ENCODE measurements at regions not wholly inside any gene's neighbourhood (a gene's known extent, or its start where the extent isn't known, plus 50 kb on each side); places are given as distances from the start of the nearest gene placed in this dataset.

DNA sequence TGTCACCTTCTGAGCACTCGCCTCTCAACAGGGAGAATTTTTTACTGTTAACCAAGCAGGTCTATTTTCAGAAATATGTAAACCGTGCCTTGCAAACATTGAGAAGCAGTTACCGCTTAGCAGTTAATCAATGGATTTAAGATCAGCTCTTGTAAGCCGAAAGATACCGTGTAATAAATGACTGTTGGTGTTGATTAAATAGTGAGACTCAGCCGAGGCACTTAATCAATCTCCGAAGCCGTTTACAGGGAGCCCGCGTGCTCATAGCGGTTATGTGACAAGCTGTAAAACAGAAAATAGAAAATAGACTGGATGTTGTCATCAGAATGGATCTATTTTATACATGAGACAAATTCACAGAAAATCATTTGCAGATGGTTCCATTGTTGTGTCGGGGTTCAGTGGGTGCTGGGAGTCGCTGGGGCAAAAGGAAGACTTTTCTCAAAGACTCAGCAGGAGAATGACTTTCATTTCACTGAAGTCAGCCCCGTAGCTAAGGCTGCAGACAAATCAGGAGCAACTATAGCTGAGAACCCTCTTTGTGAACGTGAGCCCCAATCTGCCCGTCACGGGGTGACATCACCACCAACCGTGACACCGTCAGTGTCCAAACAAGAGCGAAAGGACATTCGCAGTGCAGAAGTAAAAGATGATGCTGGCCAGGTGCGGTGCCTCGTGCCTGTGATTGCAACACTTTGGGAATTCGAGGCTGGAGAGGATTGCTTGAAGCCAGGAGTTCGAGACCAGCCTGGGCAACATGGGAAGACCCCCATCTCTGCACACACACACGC lies 275.3 kb downstream of the CRLF2 start:
- no peak for ATAC-seq (ENCODE audit: low read depth)
- Mint-ChIP-seq H3K27ac (no peak overlapping the region), H3K4me1 (no peaks in the 10 kb centered on the region), H3K9me3 (no peaks in the 10 kb centered on the region), H3K27me3 (peaks cover 3% of the 10 kb centered on the region), H3K36me3 (ENCODE audit: low read depth) (no peaks in the 10 kb centered on the region), H3K4me3 (no peak overlapping the region)
- ChIA-PET POLR2A (no interaction called here), CTCF (no interaction called here)
- DNase-seq = no peak
- intact Hi-C loops (cut with micrococcal nuclease) = no loop called here
- TF ChIP-seq, protein P1, sequence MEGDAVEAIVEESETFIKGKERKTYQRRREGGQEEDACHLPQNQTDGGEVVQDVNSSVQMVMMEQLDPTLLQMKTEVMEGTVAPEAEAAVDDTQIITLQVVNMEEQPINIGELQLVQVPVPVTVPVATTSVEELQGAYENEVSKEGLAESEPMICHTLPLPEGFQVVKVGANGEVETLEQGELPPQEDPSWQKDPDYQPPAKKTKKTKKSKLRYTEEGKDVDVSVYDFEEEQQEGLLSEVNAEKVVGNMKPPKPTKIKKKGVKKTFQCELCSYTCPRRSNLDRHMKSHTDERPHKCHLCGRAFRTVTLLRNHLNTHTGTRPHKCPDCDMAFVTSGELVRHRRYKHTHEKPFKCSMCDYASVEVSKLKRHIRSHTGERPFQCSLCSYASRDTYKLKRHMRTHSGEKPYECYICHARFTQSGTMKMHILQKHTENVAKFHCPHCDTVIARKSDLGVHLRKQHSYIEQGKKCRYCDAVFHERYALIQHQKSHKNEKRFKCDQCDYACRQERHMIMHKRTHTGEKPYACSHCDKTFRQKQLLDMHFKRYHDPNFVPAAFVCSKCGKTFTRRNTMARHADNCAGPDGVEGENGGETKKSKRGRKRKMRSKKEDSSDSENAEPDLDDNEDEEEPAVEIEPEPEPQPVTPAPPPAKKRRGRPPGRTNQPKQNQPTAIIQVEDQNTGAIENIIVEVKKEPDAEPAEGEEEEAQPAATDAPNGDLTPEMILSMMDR (IDR thresholded peaks at IDR 0.05) = no peak

DNA sequence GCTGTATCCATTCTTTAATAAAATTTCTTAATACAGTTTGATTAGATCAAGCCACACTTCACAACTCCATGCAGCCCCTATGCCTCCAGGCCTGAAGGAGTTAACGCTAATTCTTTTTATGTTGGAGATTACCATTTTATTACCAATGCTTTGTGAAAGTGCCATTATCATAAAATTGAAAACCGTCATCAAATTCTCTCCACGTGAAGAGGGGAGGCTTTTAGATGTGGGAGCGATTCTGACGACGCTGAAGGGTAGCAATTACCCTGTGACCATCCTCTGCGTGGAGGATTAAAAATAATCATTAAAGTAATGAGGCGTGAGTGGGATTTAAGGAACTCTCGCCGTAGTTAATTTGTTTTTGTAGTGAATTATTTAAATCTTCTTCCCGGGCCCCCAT lies 278.8 kb downstream of the CRLF2 start:
- H3K9me3 Mint-ChIP-seq = peaks cover 6% of the 10 kb centered on the region
- TF ChIP-seq, protein P1 (IDR thresholded peaks at IDR 0.05) = no peak
- no peaks in the 10 kb centered on the region for H3K36me3 Mint-ChIP-seq (ENCODE audit: low read depth)
- no peak overlapping the region for H3K27ac Mint-ChIP-seq
- intact Hi-C loops (cut with micrococcal nuclease) = no loop called here
- no peaks in the 10 kb centered on the region for H3K4me1 Mint-ChIP-seq
- DNase-seq (no peak), ATAC-seq (ENCODE audit: low read depth) (no peak)
- POLR2A ChIA-PET = no interaction called here
- CTCF ChIA-PET = no interaction called here
- H3K4me3 Mint-ChIP-seq = no peak overlapping the region
- no peaks in the 10 kb centered on the region for H3K27me3 Mint-ChIP-seq

DNA sequence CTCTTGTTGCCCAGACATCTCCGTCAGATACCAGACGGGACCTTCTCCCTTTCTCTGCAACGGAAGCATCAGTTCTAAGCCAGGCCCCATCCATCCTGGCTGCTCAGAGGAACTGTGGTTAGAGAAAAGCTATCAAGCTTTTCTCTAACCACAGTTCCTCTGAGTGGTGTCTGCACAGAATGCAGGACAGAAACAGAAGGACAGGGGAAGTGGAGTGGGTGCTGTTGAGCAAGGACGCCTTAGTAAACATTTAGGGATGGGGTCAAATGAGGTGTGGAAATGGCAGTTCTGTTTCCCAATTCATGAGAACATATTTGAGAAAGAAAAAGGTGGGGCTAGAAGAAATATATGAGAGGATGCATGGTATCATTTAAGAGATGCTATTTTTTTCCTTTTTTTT lies 283.8 kb downstream of the CRLF2 start:
- POLR2A ChIA-PET = no interaction called here
- peaks cover 6% of the 10 kb centered on the region for H3K9me3 Mint-ChIP-seq
- ATAC-seq (ENCODE audit: low read depth) = no peak

DNA sequence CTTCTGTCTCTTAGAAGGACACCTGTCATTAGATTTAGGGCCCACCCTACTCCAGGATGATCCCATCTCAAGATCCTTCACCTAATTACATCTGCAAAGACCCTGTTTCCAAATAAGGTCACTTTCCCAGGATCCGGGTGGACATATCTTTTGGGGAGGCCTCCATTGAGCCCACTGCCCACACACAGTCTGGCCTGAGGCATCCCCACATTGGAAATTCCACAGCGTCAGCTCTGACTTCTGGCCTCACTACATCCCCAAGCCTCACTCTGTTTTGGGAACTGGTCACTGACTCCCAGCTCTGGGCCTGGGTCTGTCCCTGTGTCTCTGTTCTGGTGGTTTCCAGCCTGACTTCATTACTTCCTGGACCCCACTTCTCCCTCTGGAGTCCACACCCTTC lies 285.5 kb downstream of the CRLF2 start:
- Mint-ChIP-seq H3K27ac (no peak overlapping the region), H3K36me3 (ENCODE audit: low read depth) (no peaks in the 10 kb centered on the region), H3K9me3 (peaks cover 6% of the 10 kb centered on the region), H3K4me3 (no peak overlapping the region), H3K4me1 (no peaks in the 10 kb centered on the region), H3K27me3 (no peaks in the 10 kb centered on the region)
- TF ChIP-seq, protein P1 (IDR thresholded peaks at IDR 0.05) = no peak
- POLR2A ChIA-PET = no interaction called here
- CTCF ChIA-PET = no interaction called here
- no peak for ATAC-seq (ENCODE audit: low read depth)
- intact Hi-C loops (cut with micrococcal nuclease) = no loop called here
- no peak for DNase-seq

More for the DNA sequence above, 283.8 kb downstream of the CRLF2 start:
- Mint-ChIP-seq H3K4me1 (no peaks in the 10 kb centered on the region), H3K36me3 (ENCODE audit: low read depth) (no peaks in the 10 kb centered on the region), H3K27me3 (no peaks in the 10 kb centered on the region), H3K27ac (no peak overlapping the region), H3K4me3 (no peak overlapping the region)
- DNase-seq = no peak
- TF ChIP-seq, protein P1 (IDR thresholded peaks at IDR 0.05) = no peak
- CTCF ChIA-PET = no interaction called here
- intact Hi-C loops (cut with micrococcal nuclease) = no loop called here

DNA sequence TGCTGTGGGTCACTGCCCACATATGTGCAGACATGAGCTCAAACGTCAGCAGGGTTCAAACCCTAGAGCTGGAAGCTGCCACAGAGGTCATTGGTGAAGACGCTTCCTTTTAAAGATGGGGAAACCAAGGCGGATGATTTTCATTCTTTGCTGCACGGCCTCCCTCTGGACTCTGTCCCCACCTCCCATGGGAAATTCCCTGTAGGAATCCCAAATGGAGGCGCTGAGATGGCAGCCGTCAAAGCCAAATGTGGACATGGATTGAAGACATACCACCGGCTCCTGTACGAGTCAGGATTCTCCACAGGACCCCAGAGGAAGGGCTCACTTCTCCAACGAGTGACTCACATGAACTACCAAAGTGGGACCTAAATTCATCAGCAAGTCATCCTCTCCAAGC lies 286.4 kb downstream of the CRLF2 start:
- CTCF ChIA-PET = no interaction called here
- ATAC-seq (ENCODE audit: low read depth) (no peak), DNase-seq (no peak)
- H3K27ac Mint-ChIP-seq = no peak overlapping the region
- POLR2A ChIA-PET = no interaction called here
- H3K4me1 Mint-ChIP-seq = no peaks in the 10 kb centered on the region
- no peaks in the 10 kb centered on the region for H3K36me3 Mint-ChIP-seq (ENCODE audit: low read depth)
- H3K9me3 Mint-ChIP-seq = peaks cover 6% of the 10 kb centered on the region
- no peak overlapping the region for H3K4me3 Mint-ChIP-seq
- TF ChIP-seq, protein P1 (IDR thresholded peaks at IDR 0.05) = no peak
- intact Hi-C loops (cut with micrococcal nuclease) = no loop called here
- no peaks in the 10 kb centered on the region for H3K27me3 Mint-ChIP-seq
